Prostate gland (tissue), 2 donors: ENCODE measurements at regions not wholly inside any gene's neighbourhood (a gene's known extent, or its start where the extent isn't known, plus 50 kb on each side); places are given as distances from the start of the nearest gene placed in this dataset.

Source experiments
- CTCF ChIP-seq, 4 experiments: fragments of 200-600 bp in 2 of 4; fragments of 450-650 bp in 2 of 4; sonication (generic) in 2 of 4; IDR thresholded peaks; 1 replicate in 3 of 4; 2 replicates in 1 of 4; pipeline ENCODE4 v1.5.1; 2016 to 2019; ENCODE audit warnings: antibody characterized with exemption in 4 of 4, mild to moderate bottlenecking in 2 of 4, moderate library complexity in 2 of 4
- POLR2A ChIP-seq: fragments of 450-650 bp; IDR thresholded peaks from one replicate; pipeline ENCODE4 v1.6.1; 2016; ENCODE audit warnings: antibody characterized with exemption, mild to moderate bottlenecking
- POLR2AphosphoS5 ChIP-seq: sonication (generic); formaldehyde crosslinking; IDR thresholded peaks from one replicate; pipeline ENCODE4 v1.6.1; 2017; ENCODE audit warnings: antibody characterized with exemption

GRCh38 chr4:19711871-19712270 is 539.8 kb upstream of the SLIT2 start:
- TF ChIP-seq POLR2A: no peak
- TF ChIP-seq CTCF (IDR thresholded peaks at IDR 0.05): no peak
- no peak for TF ChIP-seq POLR2AphosphoS5
